ENCODE measurements at regions not wholly inside any gene's neighbourhood (a gene's known extent, or its start where the extent isn't known, plus 50 kb on each side); places are given as distances from the start of the nearest gene placed in this dataset.

DNA sequence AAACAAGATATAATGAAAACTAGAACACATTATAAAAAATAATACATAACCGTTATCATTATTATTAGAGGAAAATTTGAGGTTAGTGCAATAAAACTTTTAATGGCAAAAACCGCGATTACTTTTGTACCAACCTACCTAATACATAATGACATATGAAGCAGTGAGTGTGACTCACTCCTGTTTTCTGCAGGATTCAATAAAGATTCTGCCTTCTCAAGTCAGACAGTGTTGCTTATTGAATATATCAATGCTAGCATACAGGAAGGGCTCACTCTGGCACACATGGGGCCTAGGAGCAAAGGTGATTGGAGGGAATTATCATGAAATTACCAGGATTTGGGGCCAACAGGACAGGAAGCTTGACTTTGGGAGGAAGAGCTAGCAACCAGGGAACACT is 230.8 kb upstream of the CEP162 start:
- TF ChIP-seq ZNF274 (IDR thresholded peaks at IDR 0.05; ENCODE audit: low read length): no peak
- TF ChIP-seq ZNF274 (tag by site-specific recombination; IDR thresholded peaks at IDR 0.05; ENCODE audit: borderline replicate concordance): no peak
- TF ChIP-seq, protein P1, sequence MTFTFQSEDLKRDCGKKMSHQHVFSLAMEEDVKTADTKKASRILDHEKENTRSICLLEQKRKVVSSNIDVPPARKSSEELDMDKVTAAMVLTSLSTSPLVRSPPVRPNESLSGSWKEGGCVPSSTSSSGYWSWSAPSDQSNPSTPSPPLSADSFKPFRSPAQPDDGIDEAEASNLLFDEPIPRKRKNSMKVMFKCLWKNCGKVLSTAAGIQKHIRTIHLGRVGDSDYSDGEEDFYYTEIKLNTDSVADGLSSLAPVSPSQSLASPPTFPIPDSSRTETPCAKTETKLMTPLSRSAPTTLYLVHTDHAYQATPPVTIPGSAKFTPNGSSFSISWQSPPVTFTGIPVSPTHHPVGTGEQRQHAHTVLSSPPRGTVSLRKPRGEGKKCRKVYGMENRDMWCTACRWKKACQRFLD (tag by site-specific recombination; IDR thresholded peaks at IDR 0.05): no peak
- TF ChIP-seq, protein P2, sequence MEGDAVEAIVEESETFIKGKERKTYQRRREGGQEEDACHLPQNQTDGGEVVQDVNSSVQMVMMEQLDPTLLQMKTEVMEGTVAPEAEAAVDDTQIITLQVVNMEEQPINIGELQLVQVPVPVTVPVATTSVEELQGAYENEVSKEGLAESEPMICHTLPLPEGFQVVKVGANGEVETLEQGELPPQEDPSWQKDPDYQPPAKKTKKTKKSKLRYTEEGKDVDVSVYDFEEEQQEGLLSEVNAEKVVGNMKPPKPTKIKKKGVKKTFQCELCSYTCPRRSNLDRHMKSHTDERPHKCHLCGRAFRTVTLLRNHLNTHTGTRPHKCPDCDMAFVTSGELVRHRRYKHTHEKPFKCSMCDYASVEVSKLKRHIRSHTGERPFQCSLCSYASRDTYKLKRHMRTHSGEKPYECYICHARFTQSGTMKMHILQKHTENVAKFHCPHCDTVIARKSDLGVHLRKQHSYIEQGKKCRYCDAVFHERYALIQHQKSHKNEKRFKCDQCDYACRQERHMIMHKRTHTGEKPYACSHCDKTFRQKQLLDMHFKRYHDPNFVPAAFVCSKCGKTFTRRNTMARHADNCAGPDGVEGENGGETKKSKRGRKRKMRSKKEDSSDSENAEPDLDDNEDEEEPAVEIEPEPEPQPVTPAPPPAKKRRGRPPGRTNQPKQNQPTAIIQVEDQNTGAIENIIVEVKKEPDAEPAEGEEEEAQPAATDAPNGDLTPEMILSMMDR (tag by site-specific recombination; IDR thresholded peaks at IDR 0.05): no peak
- no peak for TF ChIP-seq ZBTB8A (tag by site-specific recombination; IDR thresholded peaks at IDR 0.05)
- no peak for TF ChIP-seq BCL11A (tag by site-specific recombination; IDR thresholded peaks at IDR 0.05; ENCODE audit: low read depth)
- TF ChIP-seq ZNF558 (tag by site-specific recombination; IDR thresholded peaks at IDR 0.05): no peak
- no peak for TF ChIP-seq HOXA7 (CRISPR knock-in tag; IDR thresholded peaks at IDR 0.05; ENCODE audit: borderline replicate concordance)
- no peak for TF ChIP-seq ZNF549 (tag by site-specific recombination; IDR thresholded peaks at IDR 0.05)
- TF ChIP-seq, protein P3, sequence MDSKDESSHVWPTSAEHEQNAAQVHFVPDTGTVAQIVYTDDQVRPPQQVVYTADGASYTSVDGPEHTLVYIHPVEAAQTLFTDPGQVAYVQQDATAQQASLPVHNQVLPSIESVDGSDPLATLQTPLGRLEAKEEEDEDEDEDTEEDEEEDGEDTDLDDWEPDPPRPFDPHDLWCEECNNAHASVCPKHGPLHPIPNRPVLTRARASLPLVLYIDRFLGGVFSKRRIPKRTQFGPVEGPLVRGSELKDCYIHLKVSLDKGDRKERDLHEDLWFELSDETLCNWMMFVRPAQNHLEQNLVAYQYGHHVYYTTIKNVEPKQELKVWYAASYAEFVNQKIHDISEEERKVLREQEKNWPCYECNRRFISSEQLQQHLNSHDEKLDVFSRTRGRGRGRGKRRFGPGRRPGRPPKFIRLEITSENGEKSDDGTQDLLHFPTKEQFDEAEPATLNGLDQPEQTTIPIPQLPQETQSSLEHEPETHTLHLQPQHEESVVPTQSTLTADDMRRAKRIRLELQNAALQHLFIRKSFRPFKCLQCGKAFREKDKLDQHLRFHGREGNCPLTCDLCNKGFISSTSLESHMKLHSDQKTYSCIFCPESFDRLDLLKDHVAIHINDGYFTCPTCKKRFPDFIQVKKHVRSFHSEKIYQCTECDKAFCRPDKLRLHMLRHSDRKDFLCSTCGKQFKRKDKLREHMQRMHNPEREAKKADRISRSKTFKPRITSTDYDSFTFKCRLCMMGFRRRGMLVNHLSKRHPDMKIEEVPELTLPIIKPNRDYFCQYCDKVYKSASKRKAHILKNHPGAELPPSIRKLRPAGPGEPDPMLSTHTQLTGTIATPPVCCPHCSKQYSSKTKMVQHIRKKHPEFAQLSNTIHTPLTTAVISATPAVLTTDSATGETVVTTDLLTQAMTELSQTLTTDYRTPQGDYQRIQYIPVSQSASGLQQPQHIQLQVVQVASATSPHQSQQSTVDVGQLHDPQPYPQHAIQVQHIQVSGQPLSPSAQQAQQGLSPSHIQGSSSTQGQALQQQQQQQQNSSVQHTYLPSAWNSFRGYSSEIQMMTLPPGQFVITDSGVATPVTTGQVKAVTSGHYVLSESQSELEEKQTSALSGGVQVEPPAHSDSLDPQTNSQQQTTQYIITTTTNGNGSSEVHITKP (tag by site-specific recombination; IDR thresholded peaks at IDR 0.05): no peak
- no peak for TF ChIP-seq ZNF324 (tag by site-specific recombination; IDR thresholded peaks at IDR 0.05)
- TF ChIP-seq, protein P4, sequence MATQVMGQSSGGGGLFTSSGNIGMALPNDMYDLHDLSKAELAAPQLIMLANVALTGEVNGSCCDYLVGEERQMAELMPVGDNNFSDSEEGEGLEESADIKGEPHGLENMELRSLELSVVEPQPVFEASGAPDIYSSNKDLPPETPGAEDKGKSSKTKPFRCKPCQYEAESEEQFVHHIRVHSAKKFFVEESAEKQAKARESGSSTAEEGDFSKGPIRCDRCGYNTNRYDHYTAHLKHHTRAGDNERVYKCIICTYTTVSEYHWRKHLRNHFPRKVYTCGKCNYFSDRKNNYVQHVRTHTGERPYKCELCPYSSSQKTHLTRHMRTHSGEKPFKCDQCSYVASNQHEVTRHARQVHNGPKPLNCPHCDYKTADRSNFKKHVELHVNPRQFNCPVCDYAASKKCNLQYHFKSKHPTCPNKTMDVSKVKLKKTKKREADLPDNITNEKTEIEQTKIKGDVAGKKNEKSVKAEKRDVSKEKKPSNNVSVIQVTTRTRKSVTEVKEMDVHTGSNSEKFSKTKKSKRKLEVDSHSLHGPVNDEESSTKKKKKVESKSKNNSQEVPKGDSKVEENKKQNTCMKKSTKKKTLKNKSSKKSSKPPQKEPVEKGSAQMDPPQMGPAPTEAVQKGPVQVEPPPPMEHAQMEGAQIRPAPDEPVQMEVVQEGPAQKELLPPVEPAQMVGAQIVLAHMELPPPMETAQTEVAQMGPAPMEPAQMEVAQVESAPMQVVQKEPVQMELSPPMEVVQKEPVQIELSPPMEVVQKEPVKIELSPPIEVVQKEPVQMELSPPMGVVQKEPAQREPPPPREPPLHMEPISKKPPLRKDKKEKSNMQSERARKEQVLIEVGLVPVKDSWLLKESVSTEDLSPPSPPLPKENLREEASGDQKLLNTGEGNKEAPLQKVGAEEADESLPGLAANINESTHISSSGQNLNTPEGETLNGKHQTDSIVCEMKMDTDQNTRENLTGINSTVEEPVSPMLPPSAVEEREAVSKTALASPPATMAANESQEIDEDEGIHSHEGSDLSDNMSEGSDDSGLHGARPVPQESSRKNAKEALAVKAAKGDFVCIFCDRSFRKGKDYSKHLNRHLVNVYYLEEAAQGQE (tag by site-specific recombination; IDR thresholded peaks at IDR 0.05): no peak
- no peak for TF ChIP-seq ZNF248 (tag by site-specific recombination; IDR thresholded peaks at IDR 0.05)
- TF ChIP-seq ZNF830 (tag by site-specific recombination; IDR thresholded peaks at IDR 0.05; ENCODE audit: low read depth): no peak

All from HEK293 (cell line).